Mesendoderm (in vitro differentiated cells): ENCODE measurements at regions not wholly inside any gene's neighbourhood (a gene's known extent, or its start where the extent isn't known, plus 50 kb on each side); places are given as distances from the start of the nearest gene placed in this dataset.
A peak's percentile ranks its signal among the peaks of the same experiment; 100 is the strongest.

Experiments
- DNase-seq: peaks from one replicate; pipeline ENCODE4 v3.0.0; 2013
- H2AK5ac ChIP-seq: 2 replicates; pipeline ENCODE4 v1.6.1; 2013; ENCODE audit warnings: low read length, inconsistent platforms
- H2BK120ac ChIP-seq: 2 replicates; pipeline ENCODE4 v1.6.1; 2013; ENCODE audit warnings: low read depth, mild to moderate bottlenecking, low read length, moderate library complexity, mixed read lengths
- H2BK15ac ChIP-seq: replicated peaks from 2 replicates; pipeline ENCODE4 v1.6.1; 2013; ENCODE audit warnings: low read depth, mild to moderate bottlenecking, moderate library complexity
- H2BK5ac ChIP-seq: 2 replicates; pipeline ENCODE4 v1.6.1; 2013; ENCODE audit warnings: low read length, inconsistent platforms
- H3K18ac ChIP-seq: 2 replicates; pipeline ENCODE4 v1.6.1; 2013; ENCODE audit warnings: mild to moderate bottlenecking, low read length, mixed read lengths
- H3K23ac ChIP-seq: one replicate; pipeline ENCODE4 v1.6.1; 2013; ENCODE audit warnings: low read length
- H3K27ac ChIP-seq: 2 replicates; pipeline ENCODE4 v1.5.1; 2013; ENCODE audit warnings: low read depth, mild to moderate bottlenecking, inconsistent platforms, low read length, moderate library complexity
- H3K27me3 ChIP-seq: 2 replicates; pipeline ENCODE4 v1.6.1; 2013; ENCODE audit warnings: low read length, control low read depth, mild to moderate bottlenecking, inconsistent platforms; ENCODE audit not compliant: insufficient read depth, poor library complexity
- H3K36me3 ChIP-seq: 2 replicates; pipeline ENCODE4 v1.6.1; 2013; ENCODE audit warnings: low read length, inconsistent platforms; ENCODE audit not compliant: control insufficient read depth, insufficient read depth
- H3K4ac ChIP-seq: one replicate; pipeline ENCODE4 v1.6.1; 2013; ENCODE audit warnings: low read depth, mild to moderate bottlenecking, low read length, moderate library complexity
- H3K4me1 ChIP-seq: 2 replicates; pipeline ENCODE4 v1.6.1; 2013; ENCODE audit warnings: low read depth, low read length, inconsistent platforms; ENCODE audit not compliant: control insufficient read depth
- H3K4me2 ChIP-seq: 2 replicates; pipeline ENCODE4 v1.6.1; 2013; ENCODE audit warnings: low read length
- H3K4me3 ChIP-seq: 2 replicates; pipeline ENCODE4 v1.5.1; 2013; ENCODE audit warnings: mild to moderate bottlenecking, low read length
- H3K56ac ChIP-seq: one replicate; pipeline ENCODE4 v1.6.1; 2013; ENCODE audit warnings: low read length
- H3K79me1 ChIP-seq: 2 replicates; pipeline ENCODE4 v1.6.1; 2013; ENCODE audit warnings: low read length, inconsistent platforms
- H3K79me2 ChIP-seq: 2 replicates; pipeline ENCODE4 v1.6.1; 2013; ENCODE audit warnings: mild to moderate bottlenecking, low read length; ENCODE audit not compliant: control insufficient read depth, insufficient read depth
- H3K9ac ChIP-seq: 2 replicates; pipeline ENCODE4 v1.6.1; 2013; ENCODE audit warnings: low read length, inconsistent platforms
- H4K5ac ChIP-seq: one replicate; pipeline ENCODE4 v1.6.1; 2013; ENCODE audit warnings: low read length
- H4K8ac ChIP-seq: one replicate; pipeline ENCODE4 v1.6.1; 2013; ENCODE audit warnings: low read depth, mild to moderate bottlenecking, control low read depth, low read length, moderate library complexity
- WGBS: extraction: QIAGEN DNeasy Blood & Tissue Kit; methylation state at CpG from one replicate; pipeline ENCODE4 v1.1.7; 2013; ENCODE audit warnings: low lambda C conversion rate, missing lambda C conversion rate; ENCODE audit not compliant: insufficient coverage; ENCODE audit errors: extremely low coverage; 5-methylcytosine and 5-hydroxymethylcytosine counted together

DNA sequence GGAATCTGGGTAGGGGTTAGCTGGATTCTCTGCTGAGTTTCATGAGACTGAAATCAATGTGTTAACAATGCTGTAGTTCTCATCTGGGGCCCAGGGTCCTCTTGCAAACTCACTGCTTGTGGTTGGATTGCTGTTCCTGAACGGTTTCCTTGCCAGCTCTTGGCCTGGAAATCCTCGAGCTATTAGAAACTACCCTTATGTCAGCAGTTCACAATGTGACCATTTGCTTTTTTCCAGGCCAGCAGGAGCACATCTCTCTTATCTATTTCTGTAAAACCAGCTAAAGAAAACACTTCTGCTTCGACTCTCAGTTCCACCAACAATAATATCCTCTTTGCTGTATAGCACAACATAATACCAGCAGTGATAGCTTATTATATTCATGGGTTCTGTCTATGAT lies 140.1 kb upstream of the TRAM1L1 start:
- Histone ChIP-seq H3K27me3 (no peaks in the 10 kb centered on the region), H4K8ac (no peak overlapping the region), H2BK15ac (no peak overlapping the region), H3K4me1 (no peaks in the 10 kb centered on the region), H2BK5ac (no peak overlapping the region), H3K79me1 (no peaks in the 10 kb centered on the region), H3K4ac (no peak overlapping the region), H3K79me2 (no peaks in the 10 kb centered on the region), H3K36me3 (no peaks in the 10 kb centered on the region), H3K4me3 (no peak overlapping the region), H3K27ac (no peak overlapping the region), H3K23ac (no peak overlapping the region), H3K18ac (no peak overlapping the region), H3K56ac (no peak overlapping the region), H4K5ac (no peak overlapping the region), H3K9ac (no peak overlapping the region), H2AK5ac (no peak overlapping the region), H3K4me2 (no peak overlapping the region), H2BK120ac (no peak overlapping the region)
- DNase-seq, result peak; percentile 51
- WGBS, result no CpG with 5 or more reads among the region's 3 CpGs

GRCh38 chr4:117227925-117228324 lies 142.5 kb upstream of the TRAM1L1 start:
- no peak overlapping the region for H3K4me3 ChIP-seq
- H2BK120ac ChIP-seq, result no peak overlapping the region
- H3K79me2 ChIP-seq, result no peaks in the 10 kb centered on the region
- H2BK15ac ChIP-seq, result no peak overlapping the region
- no peak overlapping the region for H3K4me2 ChIP-seq
- no peak overlapping the region for H2BK5ac ChIP-seq
- H3K79me1 ChIP-seq, result no peaks in the 10 kb centered on the region
- H3K9ac ChIP-seq, result no peak overlapping the region
- H3K27ac ChIP-seq, result no peak overlapping the region
- no peak overlapping the region for H3K56ac ChIP-seq
- H3K4me1 ChIP-seq, result no peaks in the 10 kb centered on the region
- no peak for DNase-seq
- no CpG with 5 or more reads among the region's 1 CpG for WGBS
- no peaks in the 10 kb centered on the region for H3K27me3 ChIP-seq
- no peak overlapping the region for H4K5ac ChIP-seq
- H3K18ac ChIP-seq, result no peak overlapping the region
- H3K4ac ChIP-seq, result no peak overlapping the region
- no peak overlapping the region for H2AK5ac ChIP-seq
- H3K36me3 ChIP-seq, result no peaks in the 10 kb centered on the region
- H4K8ac ChIP-seq, result no peak overlapping the region
- H3K23ac ChIP-seq, result no peak overlapping the region

DNA sequence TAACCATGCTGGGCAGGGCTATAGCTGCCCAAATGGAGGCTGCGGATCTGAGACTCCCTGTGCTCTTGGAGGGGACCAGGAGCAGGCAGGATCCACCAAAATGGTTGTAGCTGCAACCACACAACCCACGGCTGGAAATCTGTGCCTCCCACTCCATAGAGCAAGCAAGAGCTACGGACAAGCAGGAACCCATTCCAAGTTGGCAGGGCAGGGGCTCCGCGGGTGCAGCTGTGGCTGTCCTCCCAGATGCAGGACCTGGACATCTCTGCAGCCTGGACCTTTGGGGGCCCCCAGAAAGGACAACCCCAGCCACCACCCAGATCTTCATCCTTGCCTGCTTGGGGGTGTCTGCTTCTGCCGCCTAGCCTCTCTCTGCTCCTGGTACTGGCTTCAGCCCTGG lies 154.1 kb upstream of the TRAM1L1 start:
- WGBS, result no CpG with 5 or more reads among the region's 6 CpGs
- H3K4me1 ChIP-seq, result no peaks in the 10 kb centered on the region
- no peak overlapping the region for H3K9ac ChIP-seq
- H3K56ac ChIP-seq, result no peak overlapping the region
- no peak overlapping the region for H3K18ac ChIP-seq
- no peak overlapping the region for H3K27ac ChIP-seq
- H2AK5ac ChIP-seq, result no peak overlapping the region
- H2BK120ac ChIP-seq, result no peak overlapping the region
- H3K79me2 ChIP-seq, result no peaks in the 10 kb centered on the region
- no peaks in the 10 kb centered on the region for H3K36me3 ChIP-seq
- H4K8ac ChIP-seq, result no peak overlapping the region
- no peak overlapping the region for H2BK5ac ChIP-seq
- H3K4ac ChIP-seq, result no peak overlapping the region
- H3K23ac ChIP-seq, result no peak overlapping the region
- no peak overlapping the region for H3K4me2 ChIP-seq
- H4K5ac ChIP-seq, result no peak overlapping the region
- no peaks in the 10 kb centered on the region for H3K79me1 ChIP-seq
- H3K27me3 ChIP-seq, result no peaks in the 10 kb centered on the region
- H3K4me3 ChIP-seq, result no peak overlapping the region
- H2BK15ac ChIP-seq, result no peak overlapping the region
- DNase-seq, result no peak

- no peaks in the 10 kb centered on the region for H3K36me3 ChIP-seq
- no peak for DNase-seq
- no peak overlapping the region for H3K18ac ChIP-seq
- H2BK120ac ChIP-seq, result no peak overlapping the region
- no peaks in the 10 kb centered on the region for H3K27me3 ChIP-seq
- no peaks in the 10 kb centered on the region for H3K4me1 ChIP-seq
- H4K5ac ChIP-seq, result no peak overlapping the region
- no peak overlapping the region for H3K4me3 ChIP-seq
- no peak overlapping the region for H3K23ac ChIP-seq
- no peak overlapping the region for H3K4ac ChIP-seq
- H3K9ac ChIP-seq, result no peak overlapping the region
- WGBS, result 98% methylated on average over 2 of the region's 3 CpGs
- H3K79me2 ChIP-seq, result no peaks in the 10 kb centered on the region
- H3K56ac ChIP-seq, result no peak overlapping the region
- H3K27ac ChIP-seq, result no peak overlapping the region
- H2AK5ac ChIP-seq, result no peak overlapping the region
- no peak overlapping the region for H4K8ac ChIP-seq
- H2BK15ac ChIP-seq, result no peak overlapping the region
- no peaks in the 10 kb centered on the region for H3K79me1 ChIP-seq
- H2BK5ac ChIP-seq, result no peak overlapping the region
- H3K4me2 ChIP-seq, result no peak overlapping the region
These were observed 164.0 kb upstream of the TRAM1L1 start for GRCh38 chr4:117249333-117249732.

DNA sequence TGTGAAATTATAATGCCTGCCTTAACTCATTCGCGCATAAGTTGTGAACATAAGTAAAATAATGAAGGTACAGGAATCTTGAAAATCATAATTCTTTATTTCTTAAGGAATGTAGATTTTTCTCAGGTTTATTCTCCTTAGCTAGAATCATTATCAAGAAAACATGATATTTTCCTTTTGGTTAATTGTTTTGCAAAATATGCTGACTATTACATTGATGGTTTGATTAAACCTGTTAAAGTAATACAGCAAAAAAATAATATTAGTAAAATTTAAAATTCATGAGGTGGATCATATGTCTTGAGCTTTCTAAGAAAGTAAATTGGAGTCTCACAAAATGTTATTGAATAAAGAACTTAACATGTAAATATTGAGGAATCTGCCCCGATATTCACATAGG lies 178.7 kb upstream of the TRAM1L1 start:
- DNase-seq, result no peak
- H3K23ac ChIP-seq, result no peak overlapping the region
- H2AK5ac ChIP-seq, result no peak overlapping the region
- H3K56ac ChIP-seq, result no peak overlapping the region
- no peaks in the 10 kb centered on the region for H3K79me1 ChIP-seq
- no peaks in the 10 kb centered on the region for H3K27me3 ChIP-seq
- H3K79me2 ChIP-seq, result no peaks in the 10 kb centered on the region
- no peak overlapping the region for H3K4me3 ChIP-seq
- H2BK5ac ChIP-seq, result no peak overlapping the region
- H3K4me2 ChIP-seq, result no peak overlapping the region
- H4K8ac ChIP-seq, result no peak overlapping the region
- no peak overlapping the region for H4K5ac ChIP-seq
- no peak overlapping the region for H3K27ac ChIP-seq
- no peaks in the 10 kb centered on the region for H3K36me3 ChIP-seq
- no peak overlapping the region for H2BK120ac ChIP-seq
- H3K18ac ChIP-seq, result no peak overlapping the region
- H3K4me1 ChIP-seq, result no peaks in the 10 kb centered on the region
- no peak overlapping the region for H3K4ac ChIP-seq
- H2BK15ac ChIP-seq, result no peak overlapping the region
- H3K9ac ChIP-seq, result no peak overlapping the region
- WGBS, result no CpG with 5 or more reads among the region's 3 CpGs

GRCh38 chr4:117267317-117267716 lies 181.9 kb upstream of the TRAM1L1 start:
- Histone ChIP-seq H2BK15ac (no peak overlapping the region), H3K9ac (no peak overlapping the region), H3K4me1 (no peaks in the 10 kb centered on the region), H2AK5ac (no peak overlapping the region), H3K27ac (no peak overlapping the region), H2BK5ac (no peak overlapping the region), H2BK120ac (no peak overlapping the region), H3K56ac (no peak overlapping the region), H3K79me2 (no peaks in the 10 kb centered on the region), H3K4ac (no peak overlapping the region), H3K27me3 (no peaks in the 10 kb centered on the region), H3K4me3 (no peak overlapping the region), H4K8ac (no peak overlapping the region), H3K4me2 (no peak overlapping the region), H3K23ac (no peak overlapping the region), H3K79me1 (no peaks in the 10 kb centered on the region), H4K5ac (no peak overlapping the region), H3K36me3 (no peaks in the 10 kb centered on the region), H3K18ac (no peak overlapping the region)
- no peak for DNase-seq
- no CpG with 5 or more reads among the region's 3 CpGs for WGBS
